ENCODE measurements at regions not wholly inside any gene's neighbourhood (a gene's known extent, or its start where the extent isn't known, plus 50 kb on each side); places are given as distances from the start of the nearest gene placed in this dataset.

DNA sequence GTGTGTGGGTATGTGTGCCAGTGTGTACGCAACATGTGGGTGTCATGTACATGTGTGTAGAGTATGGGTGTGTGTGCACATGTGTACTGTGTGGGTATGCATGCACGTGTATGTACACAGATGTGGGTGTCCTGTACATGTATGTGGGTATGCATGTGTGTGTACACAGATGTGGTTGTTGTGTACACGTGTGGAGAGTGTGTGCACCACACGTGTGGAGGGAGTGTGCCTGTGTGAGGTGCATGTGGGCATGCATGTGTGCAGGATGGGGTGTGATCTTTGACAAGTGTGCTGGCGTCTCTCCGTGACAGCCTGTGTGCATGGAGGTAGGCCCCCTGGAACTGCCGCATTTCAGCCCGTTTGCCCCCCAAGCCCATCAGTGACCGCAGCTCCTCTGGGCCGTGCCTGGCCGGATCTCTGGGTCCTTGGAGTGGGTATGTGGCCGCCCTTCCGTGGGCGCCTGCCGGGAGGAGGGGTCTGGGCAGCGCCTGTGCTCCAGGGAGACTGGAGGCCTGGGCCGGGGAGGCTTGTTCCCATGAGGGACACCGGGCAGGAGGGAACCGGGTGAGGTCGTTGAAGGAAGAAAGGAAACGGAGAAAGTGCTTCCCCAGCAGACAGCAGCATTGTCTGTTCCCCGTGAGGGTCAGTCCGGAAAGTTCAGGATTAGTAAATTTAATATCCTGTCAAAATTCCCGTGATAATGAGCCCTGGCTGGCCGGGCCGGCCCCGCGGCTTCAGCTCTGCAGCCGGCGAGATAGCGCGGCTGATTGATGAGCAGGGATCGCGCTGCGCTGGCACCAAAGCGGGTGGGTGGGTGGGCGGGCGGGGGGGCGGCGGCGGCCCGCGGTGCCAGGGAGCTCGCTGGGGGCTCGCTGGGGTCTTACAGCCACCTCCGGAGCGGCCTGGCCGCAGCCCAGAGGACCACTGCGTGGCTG is 91.1 kb upstream of the SOX1 start:
- Mint-ChIP-seq H3K27me3 (peaks cover 5% of the 10 kb centered on the region), H3K4me1 (no peaks in the 10 kb centered on the region), H3K36me3 (ENCODE audit: low read depth) (no peaks in the 10 kb centered on the region), H3K4me3 (no peak overlapping the region), H3K27ac (no peak overlapping the region), H3K9me3 (peaks cover 5% of the 10 kb centered on the region)
- intact Hi-C loops (cut with micrococcal nuclease) = no loop called here
- ChIA-PET CTCF (no interaction called here), POLR2A (no interaction called here)
- no peak for DNase-seq
- no peak for TF ChIP-seq CTCF (IDR thresholded peaks at IDR 0.05)
- no peak for ATAC-seq (ENCODE audit: low read depth)

DNA sequence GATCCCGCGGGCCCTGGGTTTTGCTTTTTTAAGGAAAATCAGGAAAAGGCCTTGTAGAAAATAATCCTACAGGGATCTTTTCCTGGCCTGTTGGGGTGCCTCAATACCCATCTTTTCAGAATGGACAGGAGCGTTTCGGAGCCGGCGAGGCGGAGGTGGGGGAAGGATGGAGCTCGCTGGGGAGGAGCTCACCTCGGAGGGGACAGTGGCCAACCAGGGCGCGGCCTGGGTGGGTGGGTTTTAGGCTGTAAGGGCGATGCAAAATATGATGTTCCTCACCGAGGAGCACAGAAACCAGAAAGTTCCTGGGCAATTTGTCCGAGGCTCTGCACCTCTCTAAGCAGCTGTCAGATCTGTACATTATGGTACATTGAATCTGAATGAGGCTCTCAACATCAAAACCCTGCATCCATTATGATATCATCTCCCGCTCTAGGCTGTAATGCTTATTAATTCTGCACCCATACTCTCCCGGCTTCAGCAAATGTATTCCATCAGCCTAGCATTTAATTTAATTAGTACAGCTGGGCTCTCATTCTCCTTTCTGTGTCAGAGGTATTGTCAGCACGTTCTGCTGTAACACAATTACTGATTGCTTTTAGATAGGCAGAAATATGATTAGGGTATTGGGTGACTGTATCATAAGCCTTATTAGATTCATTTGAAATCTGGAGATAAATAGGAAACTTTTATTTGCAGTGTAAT is 90.3 kb upstream of the SOX1 start:
- Mint-ChIP-seq H3K4me3 (no peak overlapping the region), H3K36me3 (ENCODE audit: low read depth) (no peaks in the 10 kb centered on the region), H3K27ac (no peak overlapping the region), H3K4me1 (no peaks in the 10 kb centered on the region), H3K27me3 (peaks cover 4% of the 10 kb centered on the region), H3K9me3 (peaks cover 5% of the 10 kb centered on the region)
- TF ChIP-seq CTCF (IDR thresholded peaks at IDR 0.05) = no peak
- ChIA-PET POLR2A (no interaction called here), CTCF (no interaction called here)
- intact Hi-C loops (cut with micrococcal nuclease) = no loop called here
- DNase-seq = no peak
- ATAC-seq (ENCODE audit: low read depth) = no peak

GRCh38 chr13:111977179-111977506 is 89.8 kb upstream of the SOX1 start:
- ChIA-PET POLR2A (no interaction called here), CTCF (no interaction called here)
- no peak for TF ChIP-seq CTCF (IDR thresholded peaks at IDR 0.05)
- ATAC-seq (ENCODE audit: low read depth) = no peak
- intact Hi-C loops (cut with micrococcal nuclease) = no loop called here
- H3K4me1 Mint-ChIP-seq = no peaks in the 10 kb centered on the region
- peaks cover 4% of the 10 kb centered on the region for H3K27me3 Mint-ChIP-seq
- peaks cover 5% of the 10 kb centered on the region for H3K9me3 Mint-ChIP-seq
- H3K27ac Mint-ChIP-seq = no peak overlapping the region
- no peaks in the 10 kb centered on the region for H3K36me3 Mint-ChIP-seq (ENCODE audit: low read depth)
- DNase-seq = no peak
- H3K4me3 Mint-ChIP-seq = no peak overlapping the region

DNA sequence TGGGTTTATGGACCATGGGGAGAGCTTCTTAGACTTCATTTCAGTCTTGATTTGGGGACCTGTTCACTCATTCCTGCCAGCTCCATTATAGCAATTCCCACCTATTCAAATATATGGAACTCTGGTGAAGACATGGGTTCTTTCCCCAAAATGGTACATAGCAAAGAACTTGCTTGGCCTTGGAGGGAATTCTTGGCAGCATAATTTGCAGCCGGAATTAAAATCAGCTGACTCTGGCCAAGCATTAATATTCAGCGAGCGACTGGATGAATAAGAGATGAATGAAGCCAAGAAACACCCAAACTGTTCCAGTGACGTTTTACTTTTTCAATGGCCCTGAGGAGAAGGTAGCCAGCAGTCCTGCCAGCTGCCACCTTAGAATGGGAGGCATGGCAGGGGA is 88.4 kb upstream of the SOX1 start:
- H3K27ac Mint-ChIP-seq = no peak overlapping the region
- ChIA-PET CTCF (no interaction called here), POLR2A (no interaction called here)

More for the DNA sequence above, 88.4 kb upstream of the SOX1 start:
- no peak overlapping the region for H3K4me3 Mint-ChIP-seq
- no peaks in the 10 kb centered on the region for H3K36me3 Mint-ChIP-seq (ENCODE audit: low read depth)
- H3K27me3 Mint-ChIP-seq = peaks cover 4% of the 10 kb centered on the region
- peaks cover 6% of the 10 kb centered on the region for H3K9me3 Mint-ChIP-seq
- DNase-seq (no peak), ATAC-seq (ENCODE audit: low read depth) (no peak)
- TF ChIP-seq CTCF (IDR thresholded peaks at IDR 0.05) = no peak
- intact Hi-C loops (cut with micrococcal nuclease) = no loop called here
- no peaks in the 10 kb centered on the region for H3K4me1 Mint-ChIP-seq
